Bronchial epithelial cell (primary cell): ENCODE measurements at regions not wholly inside any gene's neighbourhood (a gene's known extent, or its start where the extent isn't known, plus 50 kb on each side); places are given as distances from the start of the nearest gene placed in this dataset.
A peak's percentile ranks its signal among the peaks of the same experiment; 100 is the strongest.

ENCODE experiments used
- DNase-seq: peaks from one replicate; pipeline ENCODE4 v3.0.0-alpha.2; 2010; ENCODE audit warnings: low read depth
- FAIRE-seq: peaks from 2 replicates; lab custom pipeline; 2011; peaks lifted over from hg19 to GRCh38; lab: Jason Lieb, UNC
- H3K27me3 ChIP-seq: 2 replicates; pipeline ENCODE4 v1.5.1; 2011; ENCODE audit warnings: low read length; ENCODE audit not compliant: control insufficient read depth, insufficient read depth
- H3K36me3 ChIP-seq: 2 replicates; pipeline ENCODE4 v1.5.1; 2011; ENCODE audit warnings: low read length; ENCODE audit not compliant: control insufficient read depth, insufficient read depth
- H3K4me3 ChIP-seq: 2 replicates; pipeline ENCODE4 v1.5.1; 2011; ENCODE audit warnings: mild to moderate bottlenecking, low read depth, low read length, control low read depth
- CTCF ChIP-seq: IDR thresholded peaks from 2 replicates; pipeline ENCODE4 v1.5.1; 2011; ENCODE audit warnings: mild to moderate bottlenecking, moderate library complexity, low read length, control low read depth, inconsistent platforms; ENCODE audit not compliant: insufficient read depth, severe bottlenecking

GRCh38 chr6:130756824-130757223 lies 70.4 kb upstream of the SMLR1 start:
- no peak for DNase-seq
- FAIRE-seq, result no peak
- no peak for TF ChIP-seq CTCF
- Histone ChIP-seq H3K36me3 (no peaks in the 10 kb centered on the region), H3K27me3 (no peaks in the 10 kb centered on the region), H3K4me3 (no peak overlapping the region)

- no peaks in the 10 kb centered on the region for H3K27me3 ChIP-seq
- DNase-seq (no peak), FAIRE-seq (no peak)
- no peak overlapping the region for H3K4me3 ChIP-seq
- H3K36me3 ChIP-seq, result no peaks in the 10 kb centered on the region
- no peak for TF ChIP-seq CTCF
These were observed 68.4 kb upstream of the SMLR1 start for GRCh38 chr6:130758813-130759212.

- TF ChIP-seq CTCF, result peak; percentile 61
- no peak for FAIRE-seq
- DNase-seq, result peak; percentile 51
- H3K36me3 ChIP-seq, result no peaks in the 10 kb centered on the region
- H3K27me3 ChIP-seq, result no peaks in the 10 kb centered on the region
- H3K4me3 ChIP-seq, result no peak overlapping the region
These were observed 67.2 kb upstream of the SMLR1 start for GRCh38 chr6:130760006-130760405.

DNA sequence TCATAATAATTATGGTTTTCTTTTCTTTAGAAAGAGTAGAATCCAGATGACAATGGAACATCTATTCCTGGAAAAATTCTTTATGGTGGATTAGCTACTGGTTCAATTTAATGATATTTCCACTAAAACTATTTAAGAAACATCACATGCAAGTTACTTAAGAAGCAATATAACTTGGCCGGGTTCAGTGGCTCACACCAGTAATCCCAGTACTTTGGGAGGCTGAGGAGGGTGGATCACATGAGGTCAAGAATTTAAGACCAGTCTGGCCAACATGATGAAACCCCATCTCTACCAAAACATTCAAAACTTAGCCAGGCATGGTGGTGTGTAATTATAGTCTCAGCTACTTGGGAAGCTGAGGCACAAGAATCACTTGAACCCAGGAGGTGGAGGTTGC lies 65.9 kb upstream of the SMLR1 start:
- Histone ChIP-seq H3K4me3 (no peak overlapping the region), H3K27me3 (no peaks in the 10 kb centered on the region), H3K36me3 (no peaks in the 10 kb centered on the region)
- no peak for TF ChIP-seq CTCF
- no peak for FAIRE-seq
- no peak for DNase-seq

- FAIRE-seq (no peak), DNase-seq (no peak)
- Histone ChIP-seq H3K4me3 (no peak overlapping the region), H3K27me3 (no peaks in the 10 kb centered on the region), H3K36me3 (no peaks in the 10 kb centered on the region)
- no peak for TF ChIP-seq CTCF
These were observed 62.0 kb upstream of the SMLR1 start for GRCh38 chr6:130765181-130765727.

DNA sequence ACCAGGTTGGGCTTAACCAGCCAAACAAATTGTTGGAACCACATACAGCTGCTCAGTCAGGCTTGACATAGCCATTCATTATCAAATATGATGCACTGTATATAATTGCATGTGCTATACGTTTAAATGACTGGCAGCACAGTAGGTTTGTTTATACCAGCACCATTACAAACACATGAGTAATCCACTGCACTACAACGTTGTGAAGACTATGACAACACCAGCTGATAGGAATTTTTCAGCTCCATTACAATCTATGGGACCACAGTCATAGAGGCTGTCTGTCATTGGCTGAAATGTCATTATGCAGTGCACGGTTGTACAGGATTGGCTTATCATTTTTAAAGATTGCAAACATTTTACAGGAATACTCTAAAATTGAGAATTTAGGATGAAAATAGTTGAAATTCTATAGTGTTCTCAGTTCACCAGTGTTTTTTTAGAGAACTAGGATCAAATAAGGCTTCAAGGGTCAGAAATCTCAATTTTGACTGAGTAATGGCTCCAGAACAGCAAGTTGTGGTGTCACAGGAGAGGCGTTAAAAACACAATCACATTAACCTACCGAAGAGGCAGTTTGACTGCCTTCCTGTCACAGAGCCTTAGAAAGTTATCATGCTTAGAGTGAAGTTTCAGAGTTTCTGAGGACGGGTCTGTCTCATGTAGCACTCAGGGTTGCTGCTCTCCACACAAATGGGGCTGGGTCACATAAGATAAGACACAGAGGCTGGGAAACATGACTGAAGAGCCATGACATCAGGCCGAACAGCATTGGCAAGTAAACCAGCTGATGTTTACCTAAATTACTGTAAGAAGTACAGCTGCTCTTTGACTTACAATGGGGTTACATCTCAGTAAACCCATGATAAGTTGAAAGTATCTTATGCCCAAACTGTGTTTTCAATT lies 60.7 kb upstream of the SMLR1 start:
- no peak for FAIRE-seq
- Histone ChIP-seq H3K36me3 (no peaks in the 10 kb centered on the region), H3K4me3 (no peak overlapping the region), H3K27me3 (no peaks in the 10 kb centered on the region)
- DNase-seq, result no peak
- TF ChIP-seq CTCF, result no peak
